HEK293 (cell line): ENCODE measurements at regions not wholly inside any gene's neighbourhood (a gene's known extent, or its start where the extent isn't known, plus 50 kb on each side); places are given as distances from the start of the nearest gene placed in this dataset.
"Not testable (repeated sequence)": the region's sequence is repeated elsewhere in the genome, so short reads cannot be mapped to it uniquely, and the experiment has no call there.

ENCODE experiments used
- CTCF ChIA-PET: fragments of 350-600 bp; formaldehyde crosslinking; extraction: SDS; loops from one replicate; lab custom pipeline; 2021; ENCODE audit warnings: antibody characterized with exemption; lab: Yijun Ruan, JAX
- POLR2A ChIA-PET: fragments of 300-600 bp; formaldehyde crosslinking; extraction: SDS; loops from one replicate; lab custom pipeline; 2020; ENCODE audit warnings: antibody characterized with exemption, inconsistent platforms; lab: Yijun Ruan, JAX
- H3K27ac ChIP-seq: fragments of 200-500 bp; sonication (Bioruptor generic); 2 replicates; pipeline ENCODE4 v1.5.1; 2014; ENCODE audit warnings: low read depth, low read length, control low read depth, inconsistent platforms; ENCODE audit errors: extremely low read depth
- H3K36me3 ChIP-seq, 2 experiments: fragments of 200-500 bp in 1 of 2; sonication (Bioruptor generic) in 1 of 2; 1 replicate in 1 of 2; 2 replicates in 1 of 2; pipeline ENCODE4 v1.5.1; 2014 to 2017; ENCODE audit warnings: inconsistent platforms in 2 of 2, low read length in 2 of 2; ENCODE audit not compliant: control insufficient read depth in 2 of 2, insufficient read depth in 1 of 2
- H3K4me1 ChIP-seq: fragments of 200-500 bp; sonication (Bioruptor generic); 2 replicates; pipeline ENCODE4 v1.5.1; 2014; ENCODE audit warnings: mild to moderate bottlenecking, low read length, inconsistent platforms; ENCODE audit not compliant: control insufficient read depth, insufficient read depth
- H3K4me3 ChIP-seq: 2 replicates; pipeline ENCODE4 v1.5.1; 2011; ENCODE audit warnings: low read depth, mild to moderate bottlenecking, control low read depth, low read length, moderate library complexity
- H3K9me3 ChIP-seq: fragments of 200-500 bp; sonication (Bioruptor generic); 2 replicates; pipeline ENCODE4 v1.5.1; 2014; ENCODE audit warnings: low read depth, low read length, inconsistent platforms; ENCODE audit not compliant: control insufficient read depth, insufficient read depth
- CTCF ChIP-seq: fragments of 450-650 bp; formaldehyde crosslinking; IDR thresholded peaks from 2 replicates; pipeline ENCODE4 v1.5.1; 2016; ENCODE audit warnings: missing biosample characterization, missing genetic modification characterization
- GLIS2 ChIP-seq: fragments of 450-650 bp; formaldehyde crosslinking; IDR thresholded peaks from 2 replicates; pipeline ENCODE4 v1.5.1; 2016; ENCODE audit warnings: missing biosample characterization, missing genetic modification characterization
- KLF17 ChIP-seq: fragments of 450-650 bp; formaldehyde crosslinking; IDR thresholded peaks from 2 replicates; pipeline ENCODE4 v1.5.1; 2016; ENCODE audit warnings: missing biosample characterization, missing genetic modification characterization
- PRDM1 ChIP-seq: fragments of 450-650 bp; formaldehyde crosslinking; IDR thresholded peaks from 2 replicates; pipeline ENCODE4; 2016; ENCODE audit warnings: missing biosample characterization, missing genetic modification characterization
- SP7 ChIP-seq: fragments of 450-650 bp; formaldehyde crosslinking; IDR thresholded peaks from 2 replicates; pipeline ENCODE4 v1.5.1; 2016; ENCODE audit warnings: missing biosample characterization, missing genetic modification characterization
- ZBTB26 ChIP-seq: fragments of 450-650 bp; formaldehyde crosslinking; optimal IDR thresholded peaks from 2 replicates; pipeline ENCODE3; 2016; ENCODE audit warnings: missing biosample characterization, mild to moderate bottlenecking, missing genetic modification characterization
- ZBTB44 ChIP-seq: fragments of 450-650 bp; IDR thresholded peaks from 2 replicates; pipeline ENCODE4 v1.5.1; 2018; ENCODE audit warnings: missing biosample characterization, mild to moderate bottlenecking, missing genetic modification characterization
- ZNF174 ChIP-seq: fragments of 450-650 bp; formaldehyde crosslinking; IDR thresholded peaks from 2 replicates; pipeline ENCODE4 v1.5.0; 2017; ENCODE audit warnings: missing biosample characterization, mild to moderate bottlenecking, missing genetic modification characterization
- ZNF175 ChIP-seq: fragments of 450-650 bp; formaldehyde crosslinking; IDR thresholded peaks from 2 replicates; pipeline ENCODE4 v1.5.1; 2016; ENCODE audit warnings: missing biosample characterization, missing genetic modification characterization
- ZNF239 ChIP-seq: fragments of 450-650 bp; formaldehyde crosslinking; IDR thresholded peaks from 2 replicates; pipeline ENCODE4 v1.5.1; 2016; ENCODE audit warnings: missing biosample characterization, missing genetic modification characterization
- ZNF280C ChIP-seq: fragments of 450-650 bp; formaldehyde crosslinking; IDR thresholded peaks from 2 replicates; pipeline ENCODE4 v1.5.1; 2016; ENCODE audit warnings: missing biosample characterization, missing genetic modification characterization
- ZNF292 ChIP-seq: fragments of 450-650 bp; formaldehyde crosslinking; IDR thresholded peaks from 2 replicates; pipeline ENCODE4 v1.5.1; 2016; ENCODE audit warnings: low read depth, missing biosample characterization, missing genetic modification characterization, borderline replicate concordance
- ZNF311 ChIP-seq: fragments of 450-650 bp; formaldehyde crosslinking; IDR thresholded peaks from 2 replicates; pipeline ENCODE4 v1.5.1; 2017; ENCODE audit warnings: missing biosample characterization, missing genetic modification characterization, borderline replicate concordance
- ZNF433 ChIP-seq: fragments of 450-650 bp; formaldehyde crosslinking; IDR thresholded peaks from 2 replicates; pipeline ENCODE4 v1.5.1; 2016; ENCODE audit warnings: missing biosample characterization, missing genetic modification characterization, low read depth
- ZNF692 ChIP-seq: fragments of 450-650 bp; formaldehyde crosslinking; IDR thresholded peaks from 2 replicates; pipeline ENCODE4 v1.5.1; 2016; ENCODE audit warnings: missing biosample characterization, missing genetic modification characterization
- ZXDB ChIP-seq: fragments of 450-650 bp; formaldehyde crosslinking; IDR thresholded peaks from 2 replicates; pipeline ENCODE4 v1.5.1; 2016; ENCODE audit warnings: missing biosample characterization, missing genetic modification characterization

GRCh38 chr15:35260274-35260673, 175.2 kb upstream of the NANOGP8 start:
- POLR2A ChIA-PET, H3K4me3 ChIP-seq, H3K36me3 ChIP-seq, H3K27ac ChIP-seq, CTCF ChIA-PET, H3K9me3 ChIP-seq, H3K4me1 ChIP-seq: not testable (repeated sequence)

GRCh38 chr15:35256551-35256950, 171.5 kb upstream of the NANOGP8 start:
- no peaks in the 10 kb centered on the region for H3K4me1 ChIP-seq
- TF ChIP-seq PRDM1, result no peak
- TF ChIP-seq ZNF174, result no peak
- no peak for TF ChIP-seq ZNF433 (tag by site-specific recombination)
- TF ChIP-seq CTCF, result no peak
- peak; percentile 66 for TF ChIP-seq ZNF692 (tag by site-specific recombination)
- no peak for TF ChIP-seq ZNF280C
- no peak for TF ChIP-seq ZNF292
- TF ChIP-seq SP7 (tag by site-specific recombination), result 0 out of 2 replicates have a peak, but pooled peaks have one; percentile 20
- TF ChIP-seq ZBTB44 (tag by site-specific recombination), result no peak
- ChIA-PET POLR2A (no interaction called here), CTCF (no interaction called here)
- no peak overlapping the region for H3K4me3 ChIP-seq
- H3K36me3 ChIP-seq, result no peaks in the 10 kb centered on the region
- H3K9me3 ChIP-seq, result no peaks in the 10 kb centered on the region
- no peak overlapping the region for H3K27ac ChIP-seq

GRCh38 chr15:35256141-35256540, 171.0 kb upstream of the NANOGP8 start:
- CTCF ChIA-PET, result no interaction called here
- H3K9me3 ChIP-seq, result no peaks in the 10 kb centered on the region
- H3K4me3 ChIP-seq, result no peak overlapping the region
- H3K4me1 ChIP-seq, result no peaks in the 10 kb centered on the region
- no peaks in the 10 kb centered on the region for H3K36me3 ChIP-seq
- TF ChIP-seq KLF17 (tag by site-specific recombination) (no peak), ZBTB26 (tag by site-specific recombination) (no peak), ZNF311 (tag by site-specific recombination) (no peak), ZNF239 (tag by site-specific recombination) (no peak), ZXDB (tag by site-specific recombination) (no peak), ZNF175 (no peak), GLIS2 (tag by site-specific recombination) (no peak)
- no peak overlapping the region for H3K27ac ChIP-seq
- POLR2A ChIA-PET, result no interaction called here

GRCh38 chr15:35254908-35255307, 169.8 kb upstream of the NANOGP8 start:
- H3K4me1 ChIP-seq, CTCF ChIA-PET, H3K36me3 ChIP-seq, H3K9me3 ChIP-seq, H3K4me3 ChIP-seq, POLR2A ChIA-PET, H3K27ac ChIP-seq: not testable (repeated sequence)
